Erythroblast (primary cell): ENCODE measurements at regions not wholly inside any gene's neighbourhood (a gene's known extent, or its start where the extent isn't known, plus 50 kb on each side); places are given as distances from the start of the nearest gene placed in this dataset.

Source experiments
- GATA1 ChIP-seq: IDR thresholded peaks from 2 replicates; pipeline ENCODE4 v1.6.1; 2011; ENCODE audit warnings: low read depth, mild to moderate bottlenecking, control low read depth, low read length, moderate library complexity
- POLR2A ChIP-seq: IDR thresholded peaks from 2 replicates; pipeline ENCODE4 v1.6.1; 2011; ENCODE audit warnings: mild to moderate bottlenecking, low read length

- no peak for TF ChIP-seq POLR2A
- no peak for TF ChIP-seq GATA1
Observed at GRCh38 chr12:92299344-92299743, 153.7 kb upstream of the BTG1 start.
